ENCODE measurements at regions not wholly inside any gene's neighbourhood (a gene's known extent, or its start where the extent isn't known, plus 50 kb on each side); places are given as distances from the start of the nearest gene placed in this dataset.

DNA sequence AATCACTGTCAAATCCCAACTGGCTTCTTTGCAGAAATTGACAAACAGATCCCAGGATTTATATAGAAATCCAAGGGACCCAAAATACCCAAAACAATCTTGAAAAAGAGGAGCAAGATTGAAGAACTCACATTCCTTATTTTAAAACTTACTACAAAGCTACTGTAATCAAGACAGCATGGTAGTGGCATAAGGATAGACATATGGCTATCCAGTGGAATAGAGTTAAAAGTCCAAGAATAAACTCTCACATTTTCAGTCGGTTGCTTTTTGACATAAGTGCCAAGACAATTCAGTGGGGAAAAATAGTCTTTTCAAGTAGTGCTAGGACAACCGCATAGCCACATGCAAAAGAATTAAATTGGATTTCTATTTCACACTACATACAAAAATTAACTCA lies 81.0 kb upstream of the HOXC13 start:
- H3K4me3 ChIP-seq (ENCODE audit: low read depth, low read length), result no peak overlapping the region
- no peak for DNase-seq (ENCODE audit: low read depth)
- TF ChIP-seq, protein P1, sequence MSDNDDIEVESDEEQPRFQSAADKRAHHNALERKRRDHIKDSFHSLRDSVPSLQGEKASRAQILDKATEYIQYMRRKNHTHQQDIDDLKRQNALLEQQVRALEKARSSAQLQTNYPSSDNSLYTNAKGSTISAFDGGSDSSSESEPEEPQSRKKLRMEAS (IDR thresholded peaks at IDR 0.05; ENCODE audit: low read depth, low read length), result no peak
- TF ChIP-seq MYC (IDR thresholded peaks at IDR 0.05; ENCODE audit: low read depth, low read length), result no peak
- TF ChIP-seq POLR2A (IDR thresholded peaks at IDR 0.05; ENCODE audit: extremely low read depth, insufficient read length), result no peak
- TF ChIP-seq, protein P2, sequence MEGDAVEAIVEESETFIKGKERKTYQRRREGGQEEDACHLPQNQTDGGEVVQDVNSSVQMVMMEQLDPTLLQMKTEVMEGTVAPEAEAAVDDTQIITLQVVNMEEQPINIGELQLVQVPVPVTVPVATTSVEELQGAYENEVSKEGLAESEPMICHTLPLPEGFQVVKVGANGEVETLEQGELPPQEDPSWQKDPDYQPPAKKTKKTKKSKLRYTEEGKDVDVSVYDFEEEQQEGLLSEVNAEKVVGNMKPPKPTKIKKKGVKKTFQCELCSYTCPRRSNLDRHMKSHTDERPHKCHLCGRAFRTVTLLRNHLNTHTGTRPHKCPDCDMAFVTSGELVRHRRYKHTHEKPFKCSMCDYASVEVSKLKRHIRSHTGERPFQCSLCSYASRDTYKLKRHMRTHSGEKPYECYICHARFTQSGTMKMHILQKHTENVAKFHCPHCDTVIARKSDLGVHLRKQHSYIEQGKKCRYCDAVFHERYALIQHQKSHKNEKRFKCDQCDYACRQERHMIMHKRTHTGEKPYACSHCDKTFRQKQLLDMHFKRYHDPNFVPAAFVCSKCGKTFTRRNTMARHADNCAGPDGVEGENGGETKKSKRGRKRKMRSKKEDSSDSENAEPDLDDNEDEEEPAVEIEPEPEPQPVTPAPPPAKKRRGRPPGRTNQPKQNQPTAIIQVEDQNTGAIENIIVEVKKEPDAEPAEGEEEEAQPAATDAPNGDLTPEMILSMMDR (IDR thresholded peaks at IDR 0.05; ENCODE audit: low read depth, low read length), result no peak

DNA sequence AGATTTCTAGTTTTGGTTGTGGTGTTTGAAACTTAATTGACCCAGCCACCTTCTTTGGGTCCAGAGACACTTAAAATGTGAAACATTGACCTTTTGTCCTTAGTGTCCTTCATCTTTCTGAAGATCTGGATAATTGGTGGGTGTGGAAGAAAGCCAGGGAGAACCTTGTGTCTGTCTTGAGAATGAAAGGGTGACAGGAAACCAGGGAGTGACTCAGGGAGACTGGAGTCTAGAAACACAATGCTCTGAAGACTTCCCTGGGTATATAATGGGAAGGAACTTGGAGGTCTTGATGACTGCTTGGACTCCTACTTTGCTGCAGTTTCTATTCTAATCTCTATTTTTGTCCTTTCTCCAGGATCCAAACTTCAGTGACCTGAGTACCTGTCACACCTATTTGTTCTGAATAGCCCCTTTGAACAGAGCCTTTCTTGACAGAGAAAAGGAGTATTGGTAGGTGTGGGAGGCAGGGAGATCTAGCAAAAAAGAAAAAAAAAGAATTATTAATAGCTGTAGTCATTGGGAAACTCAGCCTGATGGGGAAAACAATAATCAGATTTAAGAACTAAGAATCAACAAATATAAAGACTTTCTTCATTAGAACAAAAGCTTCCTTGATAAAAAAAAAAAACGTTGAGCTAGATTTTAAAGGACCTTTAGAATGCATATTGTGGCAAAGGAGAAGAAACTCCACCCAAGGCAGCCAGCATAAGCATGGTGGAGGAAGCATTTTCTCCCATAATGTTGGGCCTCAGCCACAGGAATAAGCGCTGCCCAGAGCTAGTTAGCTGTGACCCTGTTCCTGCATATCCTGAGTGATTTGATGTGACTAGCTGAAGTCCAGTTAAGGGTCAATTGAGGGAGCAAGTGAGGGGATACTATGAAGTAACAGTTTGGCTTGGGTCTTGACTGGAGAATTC lies 77.9 kb upstream of the HOXC13 start:
- DNase-seq (ENCODE audit: low read depth), result no peak
- TF ChIP-seq, protein P2 (IDR thresholded peaks at IDR 0.05; ENCODE audit: low read depth, low read length), result no peak
- no peak for TF ChIP-seq POLR2A (IDR thresholded peaks at IDR 0.05; ENCODE audit: extremely low read depth, insufficient read length)
- no peak for TF ChIP-seq MYC (IDR thresholded peaks at IDR 0.05; ENCODE audit: low read depth, low read length)
- TF ChIP-seq, protein P1 (IDR thresholded peaks at IDR 0.05; ENCODE audit: low read depth, low read length), result no peak
- no peak overlapping the region for H3K4me3 ChIP-seq (ENCODE audit: low read depth, low read length)

DNA sequence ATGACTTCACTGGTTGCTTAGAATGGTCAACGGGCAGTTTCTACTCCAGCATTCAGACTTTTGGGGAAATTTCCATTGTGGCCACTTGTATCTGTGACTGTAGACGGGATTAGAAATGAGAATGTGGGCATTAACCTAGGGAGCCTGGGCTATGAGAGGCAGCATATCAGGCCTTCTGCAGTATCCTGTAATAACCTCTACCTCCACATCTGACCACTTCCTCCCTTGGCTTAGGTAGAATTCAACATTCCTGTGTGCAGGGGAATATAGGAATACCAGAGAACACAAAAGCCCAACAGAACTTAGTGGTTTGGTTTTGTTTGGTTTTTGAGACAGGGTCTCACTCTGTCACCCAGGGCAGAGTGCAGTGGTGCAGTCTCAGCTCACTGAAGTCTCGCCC lies 76.4 kb upstream of the HOXC13 start:
- no peak for DNase-seq (ENCODE audit: low read depth)
- TF ChIP-seq MYC (IDR thresholded peaks at IDR 0.05; ENCODE audit: low read depth, low read length) (no peak), POLR2A (IDR thresholded peaks at IDR 0.05; ENCODE audit: extremely low read depth, insufficient read length) (no peak)
- TF ChIP-seq, protein P2 (IDR thresholded peaks at IDR 0.05; ENCODE audit: low read depth, low read length), result no peak
- TF ChIP-seq, protein P1 (IDR thresholded peaks at IDR 0.05; ENCODE audit: low read depth, low read length), result no peak
- no peak overlapping the region for H3K4me3 ChIP-seq (ENCODE audit: low read depth, low read length)

DNA sequence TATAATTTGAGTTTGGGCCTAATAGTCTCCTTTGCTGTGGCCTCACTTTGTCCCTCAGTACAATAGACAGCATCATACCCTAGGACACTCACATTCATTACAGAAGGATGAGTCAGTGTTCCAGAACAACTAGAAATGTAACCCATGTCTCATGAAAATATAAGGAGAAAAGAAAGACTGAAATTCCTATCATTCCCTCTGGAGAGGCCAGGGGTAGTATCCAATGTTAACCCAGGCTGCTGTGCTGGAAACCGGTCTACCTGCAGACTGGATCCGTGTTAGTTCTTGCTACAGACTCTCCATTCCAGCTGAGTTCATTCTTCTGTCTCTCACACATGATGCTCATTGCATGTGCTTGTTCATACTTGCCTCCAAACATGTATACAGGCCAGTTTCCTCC lies 75.8 kb upstream of the HOXC13 start:
- DNase-seq (ENCODE audit: low read depth), result no peak
- H3K4me3 ChIP-seq (ENCODE audit: low read depth, low read length), result no peak overlapping the region
- TF ChIP-seq POLR2A (IDR thresholded peaks at IDR 0.05; ENCODE audit: extremely low read depth, insufficient read length) (no peak), MYC (IDR thresholded peaks at IDR 0.05; ENCODE audit: low read depth, low read length) (no peak)
- TF ChIP-seq, protein P1 (IDR thresholded peaks at IDR 0.05; ENCODE audit: low read depth, low read length), result no peak
- TF ChIP-seq, protein P2 (IDR thresholded peaks at IDR 0.05; ENCODE audit: low read depth, low read length), result no peak

DNA sequence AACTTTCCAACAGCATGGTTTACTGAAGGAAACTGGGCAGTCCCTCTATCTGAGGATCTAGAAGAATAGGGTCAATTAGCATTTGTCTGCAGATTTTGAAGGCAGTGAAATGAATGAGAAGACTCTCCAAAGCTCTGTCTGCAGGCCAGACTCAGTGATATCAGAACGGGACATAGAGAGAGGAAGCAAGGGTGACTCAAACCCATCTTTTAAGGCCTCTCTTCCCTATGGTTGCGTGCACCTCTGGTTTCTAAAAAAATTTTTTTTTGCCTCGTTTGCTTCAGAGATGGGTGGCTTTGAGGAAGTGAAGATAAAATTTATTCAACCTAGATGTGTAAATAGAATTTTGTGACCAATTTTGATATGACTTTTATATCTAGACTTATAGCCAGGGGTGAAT lies 71.9 kb upstream of the HOXC13 start:
- DNase-seq (ENCODE audit: low read depth), result no peak
- no peak for TF ChIP-seq MYC (IDR thresholded peaks at IDR 0.05; ENCODE audit: low read depth, low read length)
- TF ChIP-seq, protein P2 (IDR thresholded peaks at IDR 0.05; ENCODE audit: low read depth, low read length), result no peak
- TF ChIP-seq, protein P1 (IDR thresholded peaks at IDR 0.05; ENCODE audit: low read depth, low read length), result no peak
- no peak for TF ChIP-seq POLR2A (IDR thresholded peaks at IDR 0.05; ENCODE audit: extremely low read depth, insufficient read length)

More for the DNA sequence above, 71.9 kb upstream of the HOXC13 start:
- H3K4me3 ChIP-seq (ENCODE audit: low read depth, low read length), result no peak overlapping the region

All from NB4 (cell line).